Urothelium cell line (cell line): ENCODE measurements at regions not wholly inside any gene's neighbourhood (a gene's known extent, or its start where the extent isn't known, plus 50 kb on each side); places are given as distances from the start of the nearest gene placed in this dataset.
"Not testable (repeated sequence)": the region's sequence is repeated elsewhere in the genome, so short reads cannot be mapped to it uniquely, and the experiment has no call there.

Source experiments
- DNase-seq: peaks from one replicate; pipeline ENCODE4 v3.0.0; 2011; ENCODE audit warnings: low spot score, mixed read lengths
- FAIRE-seq: peaks from 2 replicates; lab custom pipeline; 2011; peaks lifted over from hg19 to GRCh38; lab: Jason Lieb, UNC

DNA sequence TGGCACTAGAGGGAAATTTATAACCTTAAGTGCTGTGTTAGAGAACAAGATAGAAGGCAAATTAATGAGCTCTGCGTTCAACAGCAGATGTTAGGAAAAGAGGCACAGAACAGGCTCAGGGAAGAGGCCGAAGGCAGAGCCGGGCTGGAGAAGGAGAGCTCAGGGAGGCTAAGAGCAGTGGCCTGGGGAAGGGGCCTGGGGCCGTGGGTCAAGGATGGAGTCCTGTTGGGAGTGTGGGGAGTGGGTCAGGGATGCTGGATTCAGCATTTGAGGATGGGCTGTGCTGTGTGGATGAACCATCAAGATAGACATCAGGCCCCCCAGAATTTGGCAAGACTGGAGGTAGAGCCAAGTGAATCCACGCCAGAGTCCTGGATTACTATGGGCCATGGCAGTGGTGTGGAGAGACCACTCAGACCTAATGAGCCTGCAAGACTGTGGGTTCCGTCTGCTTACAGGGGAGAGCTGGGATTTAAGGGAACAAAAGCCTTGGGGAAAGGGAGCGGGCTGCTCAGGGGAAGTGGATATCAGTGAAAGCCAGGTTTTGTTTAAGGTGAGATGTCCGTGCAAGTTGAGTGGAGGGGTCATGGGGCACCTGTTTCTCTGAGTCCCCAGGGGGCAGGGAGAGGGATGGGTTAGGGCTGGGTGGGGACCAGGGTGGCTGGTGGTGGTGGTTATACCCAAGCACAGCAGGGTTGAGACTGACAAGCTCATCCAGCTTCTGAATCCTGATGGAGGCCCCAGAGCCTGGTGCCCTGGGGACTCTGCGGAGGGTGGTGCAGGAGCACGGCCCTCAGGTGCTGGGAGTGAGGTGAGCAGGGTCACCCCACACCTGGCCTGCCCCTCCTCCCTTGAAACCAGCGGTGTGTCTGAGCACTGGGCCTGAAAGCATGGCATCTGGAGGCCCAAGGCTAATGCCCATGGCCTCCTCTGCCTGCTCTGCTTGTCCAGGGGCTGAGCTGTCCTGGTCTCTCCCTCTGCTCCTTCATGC, 101.7 kb downstream of the BMS1 start:
- FAIRE-seq (no peak), DNase-seq (no peak)

DNA sequence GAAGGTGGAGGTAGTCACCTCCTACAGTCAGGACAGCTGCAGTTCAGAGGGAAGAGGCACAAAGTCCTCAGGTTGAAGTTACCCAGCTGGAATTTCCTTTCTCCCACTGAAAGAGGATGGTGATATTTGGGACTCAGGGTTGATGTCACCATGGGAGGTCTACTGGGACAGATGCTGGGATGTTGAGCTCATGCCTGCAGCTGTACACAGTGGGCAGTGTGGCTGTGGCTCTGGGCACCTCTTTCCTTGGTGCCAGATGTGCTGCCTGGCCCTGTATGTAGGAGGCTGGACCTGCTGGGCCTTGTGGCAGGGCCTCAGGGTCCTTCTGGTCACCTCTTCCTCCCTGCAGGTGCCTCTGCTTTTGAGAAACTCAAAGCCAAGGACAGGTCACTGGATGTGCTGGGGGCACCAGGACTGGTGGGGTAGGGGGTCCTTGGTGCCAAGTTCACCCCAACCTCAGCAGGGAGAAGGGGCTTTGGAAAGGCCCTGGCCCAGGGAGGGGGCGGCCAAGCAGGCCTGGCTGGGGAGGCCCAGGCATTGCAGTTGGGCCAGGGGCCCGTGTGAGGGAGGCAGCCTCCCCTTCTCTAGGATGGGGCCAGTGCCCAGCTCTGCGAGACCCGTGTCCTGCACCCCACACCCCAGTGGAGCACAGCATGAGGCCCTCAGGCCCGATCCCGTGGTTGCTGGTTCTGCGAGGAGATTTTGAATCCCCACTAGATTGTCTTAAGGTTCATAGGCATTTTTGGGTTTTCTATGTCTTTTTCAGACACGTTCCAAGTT, 103.1 kb downstream of the BMS1 start:
- FAIRE-seq (no peak), DNase-seq (peak; percentile 4)

DNA sequence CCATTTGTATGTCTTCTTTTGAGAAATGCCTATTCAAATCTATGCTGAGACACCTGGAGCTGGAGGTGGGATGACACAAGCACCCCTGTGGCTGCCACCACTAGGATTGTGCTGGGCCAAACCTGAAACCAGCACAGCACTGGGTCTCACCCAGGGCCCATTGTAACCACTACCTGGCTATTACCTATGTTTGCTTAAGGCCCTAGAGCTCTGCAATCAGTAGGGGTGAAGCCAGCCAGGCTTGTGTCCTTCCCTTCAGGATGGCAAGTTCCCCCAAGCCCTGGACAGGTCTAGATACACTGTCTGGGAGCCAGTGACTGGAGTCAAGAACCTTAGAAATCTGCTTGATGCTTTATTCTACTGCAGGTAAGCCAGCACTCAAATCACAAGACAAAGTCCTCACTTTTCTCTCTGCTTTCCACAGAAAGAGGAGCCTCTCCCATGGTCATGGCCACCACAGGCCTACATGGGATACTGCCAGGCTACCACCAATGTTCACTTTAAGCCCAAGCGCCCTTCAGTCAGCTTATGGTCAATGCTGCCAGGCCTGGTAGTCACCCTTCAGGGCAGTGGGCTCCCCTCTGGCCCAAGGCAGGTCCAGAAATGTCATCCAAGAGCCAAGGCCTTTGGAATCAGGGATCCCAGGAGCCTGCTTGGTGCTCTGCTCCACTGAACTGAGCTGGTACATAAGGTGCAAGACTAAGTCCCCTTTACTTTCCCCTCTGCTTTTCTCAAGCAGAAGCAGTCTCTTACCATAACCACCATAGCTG, 105.3 kb downstream of the BMS1 start:
- DNase-seq: no peak
- FAIRE-seq: peak; percentile 62

DNA sequence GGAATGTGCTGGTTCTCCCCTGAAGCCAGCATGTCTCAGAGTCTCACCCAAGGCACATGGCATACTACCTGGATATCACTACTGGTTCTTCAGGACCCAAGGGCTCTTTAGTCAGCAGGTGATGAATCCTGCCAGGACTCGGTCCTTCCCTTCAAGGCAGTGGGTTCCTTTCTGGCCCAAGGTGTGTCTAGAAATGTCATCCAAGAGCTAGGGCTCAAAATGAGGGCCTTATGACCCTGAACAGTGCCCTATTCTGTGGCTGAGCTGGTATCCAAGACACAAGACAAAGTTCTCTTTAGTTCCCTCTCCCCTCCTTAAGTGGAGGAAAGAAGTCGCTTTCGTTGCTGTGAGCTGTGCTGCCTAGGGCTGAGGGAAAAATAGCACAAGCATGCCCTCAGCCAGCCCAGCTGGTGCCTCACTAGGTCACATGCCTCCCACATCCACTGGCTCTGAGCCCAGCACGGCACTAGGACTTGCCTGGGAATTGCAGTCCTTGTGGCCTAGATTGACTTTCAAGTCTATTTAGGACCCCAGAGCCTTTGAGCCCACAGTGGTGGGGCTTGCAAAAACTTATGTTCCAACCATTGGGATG, 106.0 kb downstream of the BMS1 start:
- no peak for DNase-seq
- peak; percentile 95 for FAIRE-seq

DNA sequence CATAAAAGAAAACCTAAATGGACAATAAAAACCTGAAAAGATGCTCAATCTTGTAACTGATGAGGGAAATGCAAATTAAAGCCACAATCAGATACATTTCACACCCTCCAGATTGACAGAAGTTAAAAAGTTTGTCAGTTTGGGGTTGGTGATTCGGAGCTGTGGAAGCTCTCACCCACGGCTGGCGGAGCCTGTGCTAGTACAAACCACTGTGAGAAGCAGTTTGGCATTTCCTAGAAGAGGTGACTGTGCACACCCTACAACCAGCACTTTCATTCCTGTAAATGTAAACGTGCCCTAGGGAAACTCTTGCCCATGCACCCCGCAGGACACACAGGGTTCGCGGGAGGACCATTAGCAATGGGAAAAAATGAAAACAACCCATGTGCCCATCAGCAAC, 114.1 kb downstream of the BMS1 start:
- DNase-seq (no peak), FAIRE-seq (peak; percentile 13)

DNA sequence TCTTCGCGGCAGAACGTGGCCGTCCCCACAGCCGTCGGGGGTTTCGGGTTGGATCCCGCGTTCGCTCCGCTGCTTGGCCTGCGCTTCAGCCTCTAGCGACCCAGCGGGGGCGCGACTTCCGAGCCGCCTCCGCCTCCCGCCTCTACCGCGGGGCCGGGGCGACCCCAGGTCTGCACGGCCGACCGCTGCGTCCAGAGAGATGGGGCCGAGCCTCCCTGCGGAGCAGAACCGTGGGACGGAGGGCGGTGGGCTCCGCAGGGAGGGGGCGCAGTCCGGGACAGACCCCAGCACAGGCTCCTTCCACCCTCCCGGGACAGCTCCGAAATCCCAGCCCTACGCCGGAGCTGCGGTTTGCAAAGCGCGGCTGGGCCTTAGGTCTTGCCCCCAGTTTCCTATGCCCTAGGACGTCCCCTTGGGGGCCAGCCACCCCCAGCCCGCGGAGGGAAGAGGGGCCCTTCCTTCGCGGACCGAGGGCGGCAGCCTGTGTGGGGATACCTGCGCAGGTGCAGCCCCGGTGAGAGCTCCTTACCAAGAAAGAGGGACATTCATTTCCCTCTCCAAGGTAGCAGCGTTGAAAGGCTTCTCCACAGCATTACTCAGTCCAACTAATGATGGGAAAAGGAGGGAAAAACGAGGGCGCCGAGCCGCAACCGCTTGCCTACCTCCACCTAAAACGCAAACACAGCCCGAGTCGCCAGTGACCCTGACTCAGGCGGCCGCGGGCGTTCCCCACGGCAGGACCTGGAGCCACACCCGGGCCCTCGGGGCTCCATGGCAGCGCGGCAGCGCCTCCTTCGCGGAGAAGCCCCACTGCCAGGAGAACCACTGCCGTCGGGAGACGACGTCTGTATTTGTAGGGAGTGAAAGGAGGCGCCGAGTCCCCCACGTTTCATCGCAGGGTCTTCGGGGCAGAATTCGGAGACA, 115.7 kb downstream of the BMS1 start:
- DNase-seq (no peak), FAIRE-seq (no peak)

DNA sequence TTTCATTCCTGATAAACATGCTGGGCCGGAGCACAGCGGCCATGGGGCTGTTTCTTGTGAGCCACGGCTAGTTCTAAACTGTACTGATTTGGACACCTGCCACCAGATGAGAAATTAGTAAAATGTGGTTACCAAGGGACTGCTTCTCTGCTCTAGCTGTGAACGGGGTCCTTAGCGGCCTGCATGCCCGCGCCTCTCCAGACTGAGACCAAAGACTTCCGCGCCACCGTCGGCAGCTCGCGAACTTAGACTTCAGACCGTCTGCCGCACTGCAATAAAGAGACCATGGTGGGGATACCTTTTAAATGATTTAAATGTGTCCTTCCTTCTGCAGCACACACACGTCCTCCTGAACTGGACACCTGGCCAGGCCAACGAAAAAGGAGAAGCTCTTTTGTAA, 116.4 kb downstream of the BMS1 start:
- no peak for FAIRE-seq
- DNase-seq: no peak

DNA sequence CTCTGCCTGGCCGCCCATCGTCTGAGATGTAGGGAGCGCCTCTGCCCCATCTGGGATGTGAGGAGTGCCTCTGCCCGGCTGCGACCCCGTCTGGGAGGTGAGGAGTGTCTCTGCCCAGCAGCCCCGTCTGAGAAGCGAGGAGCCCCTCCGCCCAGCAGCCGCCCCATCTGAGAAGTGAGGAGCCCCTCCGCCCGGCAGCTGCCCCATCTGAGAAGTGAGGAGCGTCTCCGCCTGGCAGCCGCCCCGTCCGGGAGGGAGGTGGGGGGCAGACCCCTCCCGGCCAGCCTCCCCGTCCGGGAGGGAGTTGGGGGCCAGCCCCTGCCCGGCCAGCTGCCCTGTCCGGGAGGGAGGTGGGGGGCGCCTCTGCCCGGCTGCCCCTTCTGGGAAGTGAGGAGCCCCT, 117.8 kb downstream of the BMS1 start:
- FAIRE-seq, DNase-seq: not testable (repeated sequence)

DNA sequence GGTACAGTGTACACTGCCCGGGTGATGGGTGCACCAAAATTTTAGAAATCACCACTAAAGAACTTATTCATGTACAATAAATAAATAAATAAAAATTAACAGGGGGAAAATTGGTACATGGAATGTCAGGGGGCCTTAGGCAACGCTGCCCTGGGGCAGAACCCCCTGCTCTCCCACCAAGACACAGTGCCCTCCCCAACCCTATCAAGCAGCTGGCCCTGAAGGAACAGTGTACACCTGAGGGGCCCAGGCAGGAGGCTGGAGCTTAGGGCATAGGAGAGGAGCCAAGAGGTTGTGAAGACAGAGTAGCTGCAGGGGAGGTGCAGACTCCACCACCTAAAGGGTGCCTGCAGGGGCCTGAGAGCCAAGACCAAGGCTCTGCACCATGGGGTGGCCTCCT, 128.8 kb downstream of the BMS1 start:
- DNase-seq: no peak
- no peak for FAIRE-seq

DNA sequence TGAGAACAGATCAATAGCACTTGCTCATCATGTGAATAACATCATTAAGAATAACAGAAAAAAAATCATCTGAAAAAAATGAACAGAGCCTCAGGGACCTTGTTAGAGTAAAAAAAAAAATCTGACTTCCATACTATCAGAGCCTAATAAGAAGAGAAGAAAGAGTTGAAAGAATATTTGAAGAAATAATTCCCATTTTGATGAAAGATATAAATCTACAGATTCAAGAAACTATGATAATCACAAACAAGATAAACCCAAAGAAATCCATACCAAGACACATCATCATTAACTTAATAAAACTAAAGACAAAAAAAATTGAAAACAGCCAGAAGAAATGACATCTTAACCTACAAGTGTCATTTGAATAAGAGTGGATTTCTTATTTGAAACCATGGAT, 134.4 kb downstream of the BMS1 start:
- DNase-seq: no peak
- FAIRE-seq: no peak

DNA sequence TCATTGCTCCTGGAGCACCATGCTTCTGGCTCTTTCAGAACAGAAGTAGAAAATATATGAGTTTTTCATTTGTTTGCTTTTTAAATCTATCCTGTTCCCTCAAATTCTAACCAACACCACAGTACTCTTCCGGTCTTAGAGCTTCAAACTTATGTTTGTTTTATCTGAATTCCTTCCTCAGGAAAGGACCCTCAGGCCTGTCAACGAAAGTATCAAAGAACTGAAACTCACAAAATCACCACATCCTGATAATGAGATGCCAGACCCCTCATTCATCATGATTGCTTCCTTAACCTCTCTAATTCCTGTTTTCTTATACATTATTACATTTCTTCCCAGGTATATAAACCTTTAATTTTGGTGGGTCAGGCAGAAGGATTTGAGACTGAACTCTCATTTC, 135.2 kb downstream of the BMS1 start:
- DNase-seq: no peak
- peak; percentile 37 for FAIRE-seq

DNA sequence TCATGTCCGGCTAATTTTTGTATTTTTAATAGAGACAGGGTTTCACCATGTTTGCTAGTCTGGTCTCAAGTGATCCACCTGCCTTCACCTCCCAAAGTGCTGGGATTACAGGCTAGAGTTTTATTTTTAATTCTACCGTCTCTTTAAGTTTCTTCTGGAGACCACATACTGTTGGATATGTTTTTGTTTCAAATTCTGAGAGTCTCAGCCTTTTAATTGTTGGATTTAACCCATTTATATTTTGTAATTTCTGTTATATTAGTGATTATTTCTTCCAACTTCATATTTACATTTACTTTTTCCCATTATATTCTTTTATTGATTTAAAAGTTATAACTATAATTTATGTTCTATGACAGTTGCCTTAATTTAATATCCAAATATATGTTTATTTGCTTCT, 139.4 kb downstream of the BMS1 start:
- no peak for DNase-seq
- FAIRE-seq: no peak

DNA sequence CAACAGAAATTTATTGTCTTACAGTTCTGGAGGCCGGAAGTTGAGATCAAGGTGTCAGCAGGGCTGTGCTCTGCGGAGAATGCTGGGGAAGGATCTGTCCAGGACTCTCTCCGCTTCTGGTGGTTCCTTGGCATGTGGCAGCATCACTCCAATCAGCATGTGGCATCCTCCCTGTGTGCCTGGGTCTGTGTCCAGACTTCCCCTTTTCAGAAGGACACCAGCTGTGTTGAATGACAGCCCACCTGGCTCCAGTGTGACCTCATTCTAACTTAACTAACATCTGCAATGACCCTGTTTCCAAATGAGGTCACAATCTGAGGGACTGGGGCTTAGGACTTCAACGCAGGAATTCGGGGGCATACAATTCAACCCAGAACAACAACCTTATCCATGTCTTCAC, 141.9 kb downstream of the BMS1 start:
- no peak for DNase-seq
- peak; percentile 23 for FAIRE-seq

DNA sequence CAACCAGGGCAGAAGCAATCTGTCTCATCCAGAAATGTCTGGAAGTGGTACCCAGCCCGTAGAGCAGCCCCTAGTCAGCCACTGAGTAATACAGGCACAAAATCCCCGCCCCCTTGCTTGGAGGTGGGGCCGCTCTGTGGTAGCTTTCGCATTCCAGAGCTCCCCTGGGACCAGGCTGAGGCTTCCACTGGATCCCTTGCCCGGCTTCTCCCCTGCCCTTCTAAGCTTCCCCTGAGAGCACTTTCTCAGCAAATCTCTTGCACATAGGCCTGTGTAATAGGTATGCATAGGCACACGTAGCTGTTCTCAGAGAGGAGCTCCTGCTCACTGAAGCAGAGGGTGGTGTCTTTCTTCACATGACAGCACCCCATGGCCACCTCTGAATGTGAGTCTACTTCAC, 144.2 kb downstream of the BMS1 start:
- FAIRE-seq (peak; percentile 93), DNase-seq (peak; percentile 93)

DNA sequence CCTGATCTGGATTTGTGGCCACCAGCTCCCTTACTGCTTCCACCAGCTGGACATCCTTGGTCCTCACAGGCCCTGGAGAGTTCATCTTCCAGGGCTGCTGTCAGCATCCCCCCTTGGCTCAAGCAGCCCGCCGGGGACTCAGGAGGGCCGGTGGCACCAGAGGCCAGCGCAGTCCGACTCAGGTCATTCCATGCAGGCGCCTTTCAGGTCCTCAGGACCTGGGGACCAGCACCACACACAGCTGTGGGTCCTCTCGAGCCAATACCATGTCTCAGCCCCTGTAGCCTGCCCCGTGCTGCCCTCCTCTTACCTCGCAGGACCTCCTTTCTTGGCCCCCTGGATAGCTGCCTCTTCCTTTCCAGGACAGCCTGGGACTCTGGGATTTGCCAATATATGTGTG, 145.5 kb downstream of the BMS1 start:
- no peak for FAIRE-seq
- no peak for DNase-seq

DNA sequence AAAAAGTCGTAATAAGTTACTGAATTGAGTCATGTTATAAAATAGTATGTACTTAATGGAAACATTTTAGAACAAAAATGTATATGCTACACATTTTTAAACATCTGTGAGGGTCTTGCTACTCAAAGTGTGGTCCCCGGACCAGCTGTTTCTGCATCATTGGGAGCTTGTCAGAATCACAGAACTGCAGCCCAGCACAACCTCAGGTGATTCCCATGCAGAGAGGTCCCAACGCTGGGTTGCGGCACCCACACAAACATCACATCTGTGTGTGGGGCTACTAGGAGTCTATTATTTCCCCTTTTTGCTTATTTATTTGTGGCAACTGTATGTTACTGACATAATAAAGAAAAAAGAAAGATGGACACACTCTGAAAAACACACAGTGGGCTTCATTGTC, 146.6 kb downstream of the BMS1 start:
- DNase-seq (no peak), FAIRE-seq (no peak)

DNA sequence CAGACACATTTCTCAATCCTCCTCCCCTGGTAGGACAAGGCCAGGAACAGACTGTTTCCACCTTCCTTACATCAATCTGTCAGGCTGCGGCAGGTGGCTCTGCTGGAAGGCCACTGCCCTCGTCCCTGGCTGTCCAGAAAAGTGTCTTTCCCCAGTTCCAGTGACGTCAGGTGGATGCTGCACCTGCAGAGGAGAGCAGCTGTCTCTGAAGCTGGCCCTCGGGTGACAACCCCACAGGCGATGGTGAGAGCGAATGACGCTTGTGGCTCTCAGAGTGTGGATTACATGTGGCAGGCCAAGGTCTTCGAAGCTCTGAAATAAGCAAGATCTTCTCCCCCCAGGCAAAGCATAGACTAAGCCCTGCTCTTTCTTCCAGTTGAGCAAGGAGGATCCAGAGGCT, 146.9 kb upstream of the RET start:
- FAIRE-seq: peak; percentile 93

DNA sequence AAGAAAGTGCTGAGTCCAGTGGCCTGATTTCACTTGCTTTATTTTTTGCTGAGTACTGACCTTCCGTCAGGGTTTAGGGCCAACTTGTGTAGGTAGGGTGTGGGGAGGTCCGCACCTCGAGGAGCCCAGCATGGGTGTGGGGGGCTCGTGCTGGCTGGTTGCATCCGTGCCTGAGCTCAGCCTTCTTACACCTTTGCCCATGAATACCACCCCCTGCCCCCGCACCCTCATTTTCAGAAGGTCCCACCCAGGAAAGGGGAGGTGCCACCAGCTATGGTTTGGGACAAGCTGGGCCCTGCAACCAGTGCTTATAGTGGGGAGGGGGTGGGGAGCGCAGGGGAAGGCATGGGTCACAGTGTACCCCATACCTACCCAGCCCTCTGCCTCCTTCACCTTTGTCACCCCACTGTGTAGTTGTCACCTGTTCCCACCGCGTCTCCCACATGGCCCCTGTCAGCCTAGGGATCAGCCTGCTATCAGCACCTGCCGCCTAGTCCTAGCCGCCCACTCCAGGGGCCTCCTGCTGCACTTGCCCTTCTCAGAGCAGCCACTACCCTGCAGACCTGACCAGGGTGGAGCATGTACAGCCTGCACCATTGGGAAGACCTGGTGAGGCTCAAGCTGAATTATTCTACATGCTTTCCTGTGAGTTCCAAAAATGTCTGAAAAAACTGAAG, 146.2 kb upstream of the RET start:
- FAIRE-seq (peak; percentile 42), DNase-seq (no peak)

More for the DNA sequence above, 146.9 kb upstream of the RET start:
- DNase-seq: no peak

DNA sequence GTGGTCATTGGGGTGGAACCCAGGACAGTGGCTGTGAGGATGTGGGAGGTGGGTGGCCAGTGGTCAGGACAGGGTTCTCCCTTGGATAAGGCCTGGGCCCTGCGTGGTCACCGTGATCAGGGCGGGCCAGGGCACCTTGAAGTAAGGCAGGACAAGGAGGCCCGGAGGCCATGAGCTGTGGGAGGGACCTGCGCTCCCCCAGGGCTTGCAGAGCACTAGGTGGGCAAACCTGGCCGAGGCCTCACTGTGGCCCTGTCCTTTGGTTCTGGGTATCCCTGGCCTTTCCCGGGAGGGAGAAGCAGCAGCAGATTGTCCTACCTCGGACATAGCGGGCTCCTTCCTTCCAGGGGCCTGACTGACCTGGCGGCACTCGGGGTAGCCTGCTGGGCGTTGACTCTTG, 144.8 kb upstream of the RET start:
- no peak for DNase-seq
- no peak for FAIRE-seq
